ENCODE measurements at regions not wholly inside any gene's neighbourhood (a gene's known extent, or its start where the extent isn't known, plus 50 kb on each side); places are given as distances from the start of the nearest gene placed in this dataset.

DNA sequence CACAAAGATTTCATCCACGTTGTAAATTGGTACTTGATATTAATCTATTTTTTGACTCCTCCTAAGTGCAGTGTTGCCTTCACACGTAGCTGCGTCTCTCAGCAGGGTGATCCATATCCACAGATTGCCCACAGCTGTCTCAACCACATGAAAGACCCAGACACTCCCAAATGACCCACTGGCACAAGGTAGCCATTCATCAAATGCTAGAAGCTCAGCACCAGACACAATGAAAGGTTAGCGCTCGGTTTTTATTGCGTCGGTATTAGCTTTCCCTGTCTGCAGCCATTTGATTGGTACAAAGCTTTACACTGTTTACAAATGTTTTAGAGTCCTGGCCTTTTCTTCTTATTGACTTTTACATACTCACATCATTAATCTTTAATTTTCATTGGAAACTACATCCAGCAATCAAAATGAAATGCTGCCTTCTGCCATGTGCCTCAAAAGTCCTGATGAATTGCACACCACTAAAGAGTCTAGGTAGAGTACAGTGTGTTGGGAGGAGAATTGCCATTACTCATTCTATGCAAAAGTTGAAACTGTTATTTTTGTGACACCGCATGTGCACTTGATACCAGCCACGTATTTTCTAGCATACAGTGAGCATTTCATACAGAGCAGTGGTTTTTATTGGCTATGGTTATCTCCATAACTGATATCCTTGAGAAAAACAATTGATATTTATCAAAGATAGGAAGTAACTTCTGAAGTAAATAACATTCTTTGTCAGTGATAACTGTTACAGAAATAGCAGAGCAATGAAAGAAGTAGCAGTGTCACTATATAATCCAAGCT lies 127.3 kb upstream of the NUDT7 start:
- no peak for DNase-seq

DNA sequence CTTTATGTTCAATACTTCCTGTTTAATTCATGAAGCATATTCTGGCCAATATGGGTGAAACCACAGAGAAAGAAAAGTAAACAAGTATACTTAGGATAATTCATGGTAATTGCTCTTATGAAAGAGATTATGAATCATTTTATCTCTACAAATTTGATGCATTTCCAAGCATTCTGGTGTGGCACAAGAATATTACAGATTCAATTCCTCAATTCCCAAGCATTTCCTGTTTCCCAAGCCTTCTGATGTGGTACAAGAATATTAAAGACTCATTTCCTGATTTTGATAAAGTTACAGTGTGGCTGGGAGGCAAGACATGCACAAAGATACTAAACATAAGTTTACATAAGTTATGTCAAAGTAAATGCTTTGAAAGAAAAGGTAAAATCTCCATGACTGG lies 126.1 kb upstream of the NUDT7 start:
- no peak for DNase-seq

DNA sequence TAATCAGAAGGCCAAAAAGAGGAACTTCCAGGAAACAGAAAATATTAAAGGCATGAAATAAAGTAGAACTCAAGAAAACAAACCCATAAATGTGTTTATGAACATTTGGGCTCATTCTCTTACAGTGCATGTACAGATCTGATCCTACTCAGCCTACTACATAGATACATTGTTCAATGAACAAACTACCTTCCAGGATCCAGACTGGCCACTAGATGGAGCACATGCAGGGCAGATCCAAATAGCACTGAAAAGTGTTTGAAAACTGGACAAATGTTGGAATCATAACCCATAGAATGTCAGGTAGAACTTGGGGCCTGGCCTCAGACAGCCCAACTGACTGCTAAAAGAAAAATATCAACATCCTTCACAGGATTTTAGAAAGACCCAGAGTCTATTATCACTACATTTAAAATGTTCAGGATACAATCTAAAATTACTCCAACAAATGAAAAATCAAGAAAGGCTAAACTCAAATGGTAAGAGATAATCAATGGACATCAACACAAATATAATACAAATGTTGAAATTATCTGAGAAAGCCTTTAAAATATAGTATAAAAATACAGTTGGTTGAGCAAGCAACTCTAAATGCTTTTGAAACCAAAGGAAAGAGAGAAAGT lies 122.4 kb upstream of the NUDT7 start:
- no peak for DNase-seq

DNA sequence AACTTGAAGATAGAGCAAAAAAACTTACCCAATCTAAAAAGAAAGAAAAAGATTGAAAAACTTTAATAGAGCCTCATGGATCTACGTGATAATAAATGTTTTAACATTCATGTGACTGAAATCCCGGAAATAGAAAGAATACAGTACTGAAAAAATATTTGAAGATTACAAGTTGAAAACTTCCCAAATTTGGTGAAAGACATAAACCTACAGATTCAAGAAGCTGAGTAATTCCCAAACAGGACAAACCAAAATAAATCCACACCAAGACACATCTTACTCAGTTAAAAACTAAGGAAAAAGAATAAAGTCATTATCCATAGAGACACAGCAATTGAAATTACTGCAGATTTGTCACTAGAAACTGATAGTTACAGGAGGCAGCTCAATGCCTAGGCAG lies 121.8 kb upstream of the NUDT7 start:
- DNase-seq = no peak

DNA sequence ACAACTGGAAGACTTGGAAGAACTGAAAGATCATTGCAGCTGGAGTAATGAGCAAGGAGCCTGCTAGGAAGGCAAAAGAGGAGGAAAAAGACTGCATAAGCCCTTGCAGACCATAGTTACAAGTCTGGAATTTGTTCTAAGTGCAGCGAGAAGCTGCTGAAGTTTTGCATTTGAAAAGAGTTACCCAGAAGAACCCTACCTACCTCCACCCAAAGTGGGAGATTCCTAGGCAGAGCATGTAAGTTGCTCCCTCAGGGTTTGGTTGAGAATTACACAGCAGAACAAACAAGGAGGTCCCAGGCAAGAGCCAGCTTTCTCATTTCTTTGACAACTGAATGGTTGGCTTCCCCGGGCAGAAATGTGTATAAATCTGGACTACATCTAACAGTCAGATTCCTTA lies 118.7 kb upstream of the NUDT7 start:
- DNase-seq = no peak

DNA sequence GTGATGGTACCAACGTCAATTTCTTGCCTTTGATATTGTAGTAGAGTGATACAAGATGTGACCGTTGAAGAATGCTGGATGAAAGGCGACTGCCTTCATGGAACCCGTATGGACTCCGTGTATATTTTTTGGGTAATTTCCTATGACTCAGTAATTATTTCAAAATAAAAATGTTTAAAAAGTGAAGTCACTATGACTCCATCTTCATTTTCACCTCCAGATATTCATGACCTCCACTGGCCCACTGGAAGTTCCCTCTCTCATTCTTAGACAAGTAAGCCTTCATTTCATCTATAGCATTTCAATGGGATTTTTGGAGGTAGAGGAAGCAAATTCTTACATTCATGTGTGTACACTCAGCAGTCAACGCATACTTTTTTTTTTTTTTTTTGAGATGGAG lies 111.8 kb upstream of the NUDT7 start:
- DNase-seq = no peak

DNA sequence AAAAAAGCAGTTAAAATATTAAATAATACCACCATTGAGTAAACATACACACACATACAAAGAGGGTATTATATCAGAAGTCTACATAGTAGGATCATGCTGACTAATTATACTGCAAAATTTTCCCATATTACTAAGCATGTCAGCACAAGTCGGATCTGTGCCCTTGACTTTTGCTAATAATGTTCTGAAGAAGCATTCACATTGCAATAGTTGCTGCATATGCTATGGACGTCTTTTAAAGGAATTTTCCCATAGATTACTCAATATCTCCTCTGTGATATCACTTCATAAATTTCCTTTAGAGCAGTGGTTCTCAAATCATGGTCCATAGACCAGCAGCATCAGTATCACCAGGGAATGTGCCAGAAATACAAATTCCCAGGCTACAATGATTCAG lies 110.9 kb upstream of the NUDT7 start:
- DNase-seq = no peak

DNA sequence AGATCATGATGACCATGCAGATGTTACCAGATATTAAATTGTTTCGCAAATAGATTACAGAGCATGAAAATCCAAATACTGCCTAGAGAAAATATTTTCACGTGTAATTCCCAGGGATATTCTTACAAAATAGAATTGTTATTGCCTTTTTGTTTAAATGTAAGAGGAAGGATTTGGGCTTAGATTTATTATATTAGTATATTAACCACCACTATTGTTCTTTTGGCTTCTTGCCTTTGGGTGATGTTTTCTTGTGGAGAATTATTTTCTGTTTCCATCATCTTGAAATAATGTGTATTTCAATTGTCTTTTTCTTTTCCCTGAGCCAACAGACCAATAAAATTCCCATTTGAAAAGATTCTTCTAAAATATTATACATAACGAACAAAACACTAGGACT lies 109.7 kb upstream of the NUDT7 start:
- no peak for DNase-seq

DNA sequence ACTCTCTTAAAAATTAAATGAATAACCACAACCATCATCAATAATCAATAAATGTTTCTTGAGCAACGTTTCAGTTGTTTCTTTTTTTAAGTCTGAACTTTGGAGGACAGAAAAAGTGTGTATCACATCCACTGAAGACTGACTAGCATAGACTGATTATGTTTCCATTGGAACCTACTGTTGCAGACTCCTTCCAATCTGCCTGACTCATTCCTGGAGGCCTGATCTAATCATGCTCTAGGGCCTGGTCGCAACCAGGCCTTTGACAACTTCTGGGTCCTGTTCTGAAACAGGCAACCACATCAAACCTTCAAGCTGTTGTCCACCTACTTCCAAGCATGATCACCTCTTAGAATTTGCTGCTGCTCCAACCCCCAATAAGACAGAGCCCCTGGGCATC lies 109.2 kb upstream of the NUDT7 start:
- DNase-seq = no peak

DNA sequence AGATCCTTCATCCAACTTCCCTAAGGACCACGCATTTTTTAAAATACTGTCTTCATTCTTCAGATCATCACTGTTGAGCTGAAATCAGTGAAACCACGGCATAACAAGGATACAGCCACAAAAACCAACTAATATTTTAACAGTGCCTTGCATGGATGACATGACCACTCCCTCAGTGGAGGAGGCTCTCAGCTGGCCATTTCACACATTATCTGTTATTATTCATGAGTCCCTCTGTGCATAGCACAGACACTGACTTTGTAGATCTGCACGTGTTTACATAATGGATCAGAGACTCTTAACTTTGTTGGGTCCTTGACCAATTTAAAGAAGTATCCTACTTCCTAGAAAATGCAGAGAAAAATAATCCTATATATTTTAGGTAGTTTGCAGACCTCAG lies 104.8 kb upstream of the NUDT7 start:
- DNase-seq = no peak

DNA sequence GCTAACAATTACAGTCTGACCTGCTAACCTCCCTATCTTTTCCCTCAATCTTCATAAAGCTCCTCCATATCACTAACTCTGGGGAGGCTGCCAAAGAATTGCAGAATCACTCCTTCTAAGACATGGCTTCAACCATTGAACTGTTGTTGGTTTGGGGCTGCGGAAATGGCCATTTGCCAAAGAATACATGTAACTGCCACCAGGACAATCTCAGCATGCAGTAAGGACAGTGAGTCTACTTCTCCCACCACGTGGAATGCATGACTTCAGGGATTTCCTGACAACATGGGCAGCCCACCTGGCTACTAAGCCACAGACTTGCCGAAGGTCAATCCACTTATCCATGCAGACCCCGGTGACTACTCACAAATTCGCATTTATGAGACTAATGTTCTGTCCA lies 104.3 kb upstream of the NUDT7 start:
- DNase-seq = no peak

DNA sequence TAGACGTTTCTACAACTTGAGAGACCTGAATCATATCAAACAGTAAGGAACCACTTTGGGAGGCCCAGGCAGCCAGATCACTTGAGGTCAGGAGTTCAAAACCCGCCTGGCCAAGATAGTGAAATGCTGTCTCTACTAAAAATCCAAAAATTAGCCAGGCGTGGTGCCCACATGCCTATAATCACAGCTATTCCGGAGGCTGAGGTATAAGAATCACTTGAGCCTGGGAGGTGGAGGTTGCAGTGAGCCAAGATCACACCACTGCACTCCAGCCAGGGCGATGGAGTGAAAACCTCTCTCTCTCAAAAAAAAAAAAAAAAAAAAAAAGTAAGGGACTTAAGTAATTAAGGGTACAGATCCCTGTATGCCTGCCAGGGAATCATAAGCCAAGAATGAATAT lies 103.4 kb upstream of the NUDT7 start:
- DNase-seq = no peak

DNA sequence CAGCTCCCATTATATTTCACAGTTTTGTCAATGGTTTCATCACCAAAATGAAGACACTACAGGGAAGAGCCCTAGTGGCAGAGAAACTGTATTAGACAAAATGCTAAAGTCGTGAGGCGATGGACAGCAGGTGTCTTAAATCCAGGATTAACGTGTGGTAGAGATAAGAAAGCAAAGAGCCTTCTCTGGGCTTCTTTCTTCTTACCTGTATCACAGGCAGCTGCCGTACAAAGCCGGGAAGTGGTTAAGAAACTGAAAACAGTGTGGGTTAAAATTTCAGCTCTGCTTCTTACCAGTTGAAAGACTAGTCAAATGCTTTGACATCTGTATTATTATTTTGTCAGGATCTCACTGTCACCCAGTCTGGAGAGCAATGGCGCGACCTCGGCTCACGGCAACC lies 98.2 kb upstream of the NUDT7 start:
- no peak for DNase-seq

DNA sequence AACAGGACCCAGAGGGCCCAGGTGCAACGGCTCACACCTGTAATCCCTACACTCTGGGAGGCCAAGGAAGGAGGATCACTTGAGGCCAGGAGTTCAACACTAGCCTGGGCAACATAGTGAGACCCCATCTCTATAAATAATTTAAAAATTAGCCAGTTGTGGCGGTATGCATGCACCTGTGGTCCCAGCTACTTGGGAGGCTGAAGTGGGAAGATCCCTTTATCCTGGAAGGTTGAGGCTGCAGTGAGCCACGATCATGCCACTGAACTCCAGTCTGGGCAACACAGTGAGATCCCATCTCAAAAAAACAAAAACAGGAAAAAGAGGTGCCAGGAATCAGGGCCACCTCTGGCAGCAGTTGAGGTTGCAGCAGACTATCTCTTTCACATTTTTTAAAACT lies 85.7 kb upstream of the NUDT7 start:
- DNase-seq = no peak

DNA sequence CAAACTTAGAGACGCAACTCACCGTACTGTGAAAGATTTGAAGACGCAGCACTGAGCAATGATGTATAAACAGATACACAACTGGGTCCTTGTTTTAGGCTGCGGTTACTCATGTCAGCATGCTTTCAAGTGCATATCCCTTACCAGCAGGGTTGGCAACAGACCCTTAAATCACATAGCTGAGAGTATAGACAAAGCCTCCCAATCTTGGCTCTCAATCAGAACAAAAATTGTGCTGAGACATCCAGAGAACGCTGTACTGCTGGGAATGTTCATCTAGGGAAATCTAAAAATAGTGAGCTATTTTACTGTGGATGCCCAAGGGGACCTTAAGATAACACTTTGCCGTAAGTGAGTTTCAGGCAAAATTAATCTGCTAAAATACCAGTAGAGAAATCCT lies 84.4 kb upstream of the NUDT7 start:
- no peak for DNase-seq

DNA sequence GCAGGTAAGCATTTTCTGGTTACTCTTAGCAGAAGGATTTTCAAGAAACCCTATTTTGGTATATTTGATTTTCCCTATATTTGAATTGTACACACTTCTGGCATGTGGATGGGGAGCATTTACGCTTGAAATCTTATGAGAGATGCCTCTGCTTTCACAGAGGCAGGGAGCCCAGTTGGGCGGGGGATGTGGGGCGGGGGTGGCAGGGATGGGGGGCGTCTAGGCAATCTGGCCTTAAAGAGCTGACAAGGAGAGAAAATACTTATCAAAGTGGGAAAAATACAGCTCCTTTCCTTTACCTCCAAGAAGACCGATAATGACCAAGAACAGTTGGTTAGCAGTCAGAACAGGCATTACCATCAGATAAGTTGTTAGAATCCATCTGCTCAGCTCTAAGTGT lies 79.1 kb upstream of the NUDT7 start:
- DNase-seq = no peak

DNA sequence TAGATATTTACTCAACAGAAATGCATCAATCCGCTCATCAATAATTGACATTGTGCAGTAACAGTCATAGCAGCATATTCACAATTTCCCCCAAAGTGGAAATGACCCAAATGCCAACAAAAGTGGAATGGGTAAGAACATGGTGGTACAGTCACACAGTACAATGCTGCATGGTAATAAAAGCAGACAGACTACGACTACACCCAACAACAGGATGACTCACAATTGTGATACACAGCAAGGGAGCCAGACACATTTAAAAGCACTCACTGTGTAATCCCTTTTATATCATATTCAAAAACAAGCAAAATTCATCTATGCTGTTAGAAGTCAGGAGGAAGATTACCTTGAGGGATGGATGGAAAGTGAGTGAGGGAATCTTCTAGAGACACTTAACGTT lies 76.5 kb upstream of the NUDT7 start:
- no peak for DNase-seq

DNA sequence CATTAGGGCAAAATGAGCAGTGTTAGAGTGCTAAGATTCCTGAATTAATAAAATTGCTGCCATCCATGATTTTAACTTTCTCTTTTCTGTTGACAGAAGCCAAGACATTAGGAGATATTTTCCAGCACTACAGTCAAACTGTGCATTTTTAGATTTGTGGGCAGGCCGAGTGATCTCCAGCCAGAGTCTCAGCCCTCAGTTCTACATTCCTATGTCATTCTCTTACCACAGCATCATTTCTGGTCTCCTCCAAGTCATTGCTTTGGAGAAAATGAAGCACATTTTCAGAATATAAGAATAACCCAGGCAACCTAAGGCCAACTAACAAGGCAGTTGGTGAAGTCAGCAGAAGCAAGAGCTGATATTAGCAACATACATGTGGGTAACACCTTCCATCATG lies 74.6 kb upstream of the NUDT7 start:
- no peak for DNase-seq

DNA sequence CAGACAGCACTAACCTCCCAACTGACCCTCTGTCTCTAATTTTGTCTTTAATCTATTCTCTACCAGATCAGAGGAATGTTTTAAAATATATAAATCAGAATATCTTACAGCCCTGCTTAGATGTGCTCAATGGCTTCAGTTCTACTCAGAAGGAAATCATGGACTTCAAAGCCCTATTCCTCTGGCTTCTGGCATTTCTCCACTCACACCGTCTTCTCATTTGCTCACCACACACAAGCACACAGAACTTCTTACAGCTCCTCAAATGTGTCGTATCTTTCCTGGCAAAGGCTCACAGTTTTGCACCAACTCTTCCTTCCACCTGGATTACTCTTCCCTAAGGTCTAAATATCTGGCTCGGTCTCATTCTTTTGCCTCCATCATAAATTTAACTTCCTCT lies 71.6 kb upstream of the NUDT7 start:
- no peak for DNase-seq

DNA sequence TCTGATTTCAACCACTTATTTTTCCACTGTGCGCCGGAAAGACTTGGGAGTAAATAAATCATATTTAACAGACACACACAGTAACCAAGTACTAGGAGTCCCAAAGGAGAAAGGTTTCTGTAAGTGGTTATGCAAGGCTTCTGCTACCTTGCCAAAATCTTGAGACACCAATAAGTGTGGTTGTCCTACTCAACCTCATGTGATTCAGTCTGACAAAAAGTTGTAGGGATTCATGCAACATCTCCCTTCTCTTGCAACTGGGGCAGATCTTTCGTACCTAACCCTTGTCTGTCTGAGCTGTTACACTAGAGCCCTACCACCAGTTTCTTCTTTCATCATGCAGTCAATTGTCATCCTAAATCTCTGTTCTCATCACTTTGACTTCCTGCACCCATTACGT lies 69.9 kb upstream of the NUDT7 start:
- DNase-seq = no peak

DNA sequence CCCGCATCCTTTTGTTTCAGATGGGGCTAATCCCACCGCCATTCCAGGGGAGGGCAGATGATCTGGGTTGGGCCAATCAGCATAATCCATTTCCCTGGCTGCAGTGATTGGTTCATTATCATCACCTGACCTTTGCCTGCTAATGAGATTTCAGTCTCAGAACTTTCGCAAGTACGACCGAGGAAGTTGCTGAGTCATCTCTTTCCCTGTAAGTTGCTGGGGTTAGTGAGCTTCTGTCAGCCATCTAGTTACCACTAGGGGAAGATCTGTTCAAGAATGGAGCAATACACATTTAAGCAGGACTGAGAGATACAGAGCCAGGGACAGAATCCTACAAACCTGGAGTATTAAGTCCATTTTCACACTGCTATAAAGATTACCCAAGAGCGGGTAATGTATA lies 65.3 kb upstream of the NUDT7 start:
- no peak for DNase-seq

DNA sequence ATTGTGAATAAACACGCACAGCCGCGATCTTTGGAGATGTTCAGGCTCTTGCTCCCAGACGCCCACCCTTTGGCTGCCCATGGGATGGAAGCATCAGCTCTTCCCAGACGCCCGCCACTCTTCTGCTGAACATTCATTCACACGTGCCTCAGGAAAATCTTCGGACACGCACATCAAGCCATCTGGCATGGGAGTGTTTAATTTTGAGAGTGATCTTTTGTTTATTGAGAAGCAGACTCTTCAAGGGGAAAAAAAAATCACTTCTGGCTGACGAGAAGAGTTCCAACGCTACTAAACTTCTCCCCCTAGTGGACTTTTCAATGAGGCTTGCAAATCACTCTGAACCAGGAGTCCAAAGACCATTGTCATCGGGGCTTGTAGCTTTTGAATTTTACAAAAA lies 62.0 kb upstream of the NUDT7 start:
- DNase-seq = no peak

DNA sequence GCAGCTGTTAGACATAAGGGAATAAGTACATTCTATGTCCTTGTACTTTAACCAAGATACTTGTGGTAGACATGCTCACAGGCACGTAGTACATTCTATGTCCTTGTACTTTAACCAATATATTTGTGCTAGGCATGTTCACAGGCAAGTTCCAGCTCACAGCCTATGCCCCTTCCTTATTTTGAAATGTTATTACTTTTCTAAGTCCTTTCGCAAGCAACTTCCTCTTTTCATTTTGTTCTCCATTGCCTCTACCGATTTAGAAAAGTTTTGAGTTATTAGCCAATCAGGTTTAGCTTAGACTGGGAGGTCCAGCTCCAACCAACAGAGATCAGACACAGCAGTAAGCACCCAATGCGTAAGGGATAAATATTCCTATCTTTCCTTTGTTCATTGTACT lies 60.1 kb upstream of the NUDT7 start:
- DNase-seq = no peak

DNA sequence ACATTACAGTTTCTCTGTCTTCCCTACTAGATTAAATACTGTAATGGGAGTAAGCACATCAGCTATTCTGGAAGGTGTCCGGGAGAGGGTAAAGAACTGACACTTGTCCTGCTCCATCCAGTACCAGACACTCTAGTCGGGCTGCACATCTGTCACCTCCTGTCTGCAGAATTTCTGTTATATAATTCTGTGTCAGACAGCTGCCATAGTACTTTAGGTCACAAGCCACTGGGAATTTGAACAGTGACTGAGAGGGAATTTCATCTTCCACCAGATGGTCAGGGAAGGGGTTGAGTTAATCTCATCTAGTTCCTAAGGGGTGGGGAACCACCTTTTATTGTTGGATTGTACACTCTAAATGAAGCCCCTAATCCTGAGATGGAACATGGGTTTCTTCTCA lies 58.6 kb upstream of the NUDT7 start:
- no peak for DNase-seq

DNA sequence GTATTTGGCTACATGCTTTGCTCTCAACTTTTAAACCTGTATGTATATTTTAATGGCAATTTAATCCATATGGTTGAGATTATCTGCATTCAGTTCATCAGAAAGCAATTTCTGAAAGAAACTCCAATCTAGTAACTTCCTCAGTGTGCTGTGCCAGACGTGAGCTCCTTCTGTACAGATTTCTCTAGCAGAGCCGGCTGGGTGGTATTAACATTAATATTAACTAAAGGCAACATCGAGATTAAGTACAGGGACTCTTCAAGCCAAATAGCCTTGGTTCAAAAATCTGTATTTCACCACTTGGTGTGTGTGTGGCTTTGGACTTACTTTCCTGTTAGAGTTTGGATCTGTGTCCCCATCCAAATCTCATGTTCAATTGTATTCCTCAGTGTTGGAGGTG lies 55.5 kb upstream of the NUDT7 start:
- no peak for DNase-seq
